AG09319 (cell line): ENCODE measurements at regions not wholly inside any gene's neighbourhood (a gene's known extent, or its start where the extent isn't known, plus 50 kb on each side); places are given as distances from the start of the nearest gene placed in this dataset.

Experiments used
- DNase-seq: peaks from one replicate; pipeline ENCODE4 v3.0.0-alpha.2; 2010; ENCODE audit warnings: low read depth; ENCODE audit errors: extremely low read depth
- CTCF ChIP-seq: IDR thresholded peaks from 2 replicates; pipeline ENCODE4 v1.5.1; 2011; ENCODE audit warnings: low read depth, mild to moderate bottlenecking, inconsistent platforms, low read length, moderate library complexity

- TF ChIP-seq CTCF: no peak
- DNase-seq: no peak
Measured at GRCh38 chrX:85517994-85518718, 138.7 kb upstream of the POF1B start.

GRCh38 chrX:85516131-85516530 lies 136.7 kb upstream of the POF1B start:
- TF ChIP-seq CTCF: no peak
- DNase-seq: no peak

- no peak for TF ChIP-seq CTCF
- no peak for DNase-seq
Measured at GRCh38 chrX:85506871-85507270, 127.4 kb upstream of the POF1B start.

GRCh38 chrX:85505801-85506200 lies 126.3 kb upstream of the POF1B start:
- TF ChIP-seq CTCF: no peak
- DNase-seq: no peak

GRCh38 chrX:85504381-85504780 lies 124.9 kb upstream of the POF1B start:
- TF ChIP-seq CTCF: no peak
- no peak for DNase-seq

GRCh38 chrX:85503258-85504158 lies 124.0 kb upstream of the POF1B start:
- DNase-seq: no peak
- no peak for TF ChIP-seq CTCF

GRCh38 chrX:85501349-85501748 lies 121.9 kb upstream of the POF1B start:
- DNase-seq: no peak
- no peak for TF ChIP-seq CTCF
